Gastroesophageal sphincter (tissue), 4 donors: ENCODE measurements at regions not wholly inside any gene's neighbourhood (a gene's known extent, or its start where the extent isn't known, plus 50 kb on each side); places are given as distances from the start of the nearest gene placed in this dataset.

Experiments
- ATAC-seq: fragments of 150-250 bp; one replicate; pipeline ENCODE4 v1.9.1; 2016; ENCODE audit warnings: mild to moderate bottlenecking, moderate library complexity
- H3K27ac ChIP-seq, 4 donors: fragments of 200-600 bp; sonication (generic) in 3 of 4; 1 replicate in 3 of 4; 2 replicates in 1 of 4; pipeline ENCODE4 v1.5.1; 2016 to 2019
- H3K27me3 ChIP-seq: fragments of 200-600 bp; sonication (generic); one replicate; pipeline ENCODE4 v1.5.1; 2019
- H3K36me3 ChIP-seq, 2 donors: fragments of 200-600 bp; sonication (generic); one replicate each; pipeline ENCODE4 v1.5.1; 2019; ENCODE audit warnings: control low read depth in 1 of 2
- H3K4me1 ChIP-seq, 3 donors: fragments of 200-600 bp; sonication (generic); 1 replicate in 2 of 3; 2 replicates in 1 of 3; pipeline ENCODE4 v1.5.1; 2016 to 2019; ENCODE audit warnings: control low read depth in 2 of 3
- H3K4me3 ChIP-seq, 2 donors: fragments of 200-600 bp; sonication (generic); one replicate each; pipeline ENCODE4 v1.5.1; 2019; ENCODE audit warnings: mild to moderate bottlenecking in 1 of 2, moderate library complexity in 1 of 2
- H3K9me3 ChIP-seq, 3 donors: fragments of 200-600 bp; sonication (generic); one replicate each; pipeline ENCODE4 v1.5.1; 2017 to 2019; ENCODE audit warnings: control low read depth in 2 of 3
- EP300 ChIP-seq: sonication (generic); formaldehyde crosslinking; IDR thresholded peaks from one replicate; pipeline ENCODE4 v1.6.1; 2017; ENCODE audit warnings: antibody characterized with exemption, mild to moderate bottlenecking
- POLR2A ChIP-seq, 2 donors: fragments of 450-650 bp; IDR thresholded peaks; one replicate each; pipeline ENCODE4 v1.6.1; 2017; ENCODE audit warnings: antibody characterized with exemption in 2 of 2, mild to moderate bottlenecking in 2 of 2, moderate library complexity in 1 of 2
- POLR2AphosphoS5 ChIP-seq: sonication (generic); formaldehyde crosslinking; IDR thresholded peaks from one replicate; pipeline ENCODE4 v1.6.1; 2017; ENCODE audit warnings: antibody characterized with exemption
- WGBS, 2 donors: methylation state at CpG; one replicate each; pipeline ENCODE4 v1.1.5; 2018; ENCODE audit warnings: low coverage in 1 of 2; 5-methylcytosine and 5-hydroxymethylcytosine counted together
- TF ChIP-seq, protein P1 (sequence below), 4 experiments: fragments of 200-600 bp in 2 of 4; fragments of 450-650 bp in 2 of 4; sonication (generic) in 1 of 4; IDR thresholded peaks; one replicate each; pipeline ENCODE4 v1.5.1; 2017 to 2019; ENCODE audit warnings: antibody characterized with exemption in 4 of 4, mild to moderate bottlenecking in 2 of 4, moderate library complexity in 2 of 4

DNA sequence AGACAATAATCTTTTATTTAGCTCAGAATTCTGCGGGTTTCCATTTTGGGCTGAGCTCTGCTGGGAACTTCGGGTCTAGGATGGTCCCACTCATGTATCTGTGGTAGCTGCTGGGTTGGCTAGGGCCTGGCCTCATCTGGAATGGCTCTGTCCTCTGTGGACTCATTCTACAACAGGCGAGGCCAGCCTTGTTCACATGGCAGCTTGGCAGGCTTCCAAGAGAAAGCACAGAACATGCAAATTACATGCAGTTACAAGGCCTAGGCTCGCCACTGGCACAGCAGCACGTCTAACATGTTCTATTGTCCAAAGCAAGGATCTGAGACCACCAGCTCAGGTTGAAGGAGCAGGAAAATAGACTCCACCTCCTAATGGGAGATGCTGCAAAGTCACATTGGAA, 431.4 kb downstream of the PDCD6IP start:
- Histone ChIP-seq H3K4me1 (peaks cover 0 to 7% (median 0%) of the 10 kb centered on the region in 3 donors), H3K9me3 (no peaks in the 10 kb centered on the region), H3K36me3 (no peaks in the 10 kb centered on the region), H3K27me3 (no peaks in the 10 kb centered on the region), H3K27ac (no peak overlapping the region), H3K4me3 (no peak overlapping the region)
- WGBS, 2 donors = 78 to 83% methylated on average over 2 to 3 of the region's 5 CpGs
- TF ChIP-seq, protein P1, sequence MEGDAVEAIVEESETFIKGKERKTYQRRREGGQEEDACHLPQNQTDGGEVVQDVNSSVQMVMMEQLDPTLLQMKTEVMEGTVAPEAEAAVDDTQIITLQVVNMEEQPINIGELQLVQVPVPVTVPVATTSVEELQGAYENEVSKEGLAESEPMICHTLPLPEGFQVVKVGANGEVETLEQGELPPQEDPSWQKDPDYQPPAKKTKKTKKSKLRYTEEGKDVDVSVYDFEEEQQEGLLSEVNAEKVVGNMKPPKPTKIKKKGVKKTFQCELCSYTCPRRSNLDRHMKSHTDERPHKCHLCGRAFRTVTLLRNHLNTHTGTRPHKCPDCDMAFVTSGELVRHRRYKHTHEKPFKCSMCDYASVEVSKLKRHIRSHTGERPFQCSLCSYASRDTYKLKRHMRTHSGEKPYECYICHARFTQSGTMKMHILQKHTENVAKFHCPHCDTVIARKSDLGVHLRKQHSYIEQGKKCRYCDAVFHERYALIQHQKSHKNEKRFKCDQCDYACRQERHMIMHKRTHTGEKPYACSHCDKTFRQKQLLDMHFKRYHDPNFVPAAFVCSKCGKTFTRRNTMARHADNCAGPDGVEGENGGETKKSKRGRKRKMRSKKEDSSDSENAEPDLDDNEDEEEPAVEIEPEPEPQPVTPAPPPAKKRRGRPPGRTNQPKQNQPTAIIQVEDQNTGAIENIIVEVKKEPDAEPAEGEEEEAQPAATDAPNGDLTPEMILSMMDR (IDR thresholded peaks at IDR 0.05) = no peak
- TF ChIP-seq POLR2A (IDR thresholded peaks at IDR 0.05) = no peak
- no peak for TF ChIP-seq POLR2AphosphoS5
- no peak for TF ChIP-seq EP300
- ATAC-seq = no peak

DNA sequence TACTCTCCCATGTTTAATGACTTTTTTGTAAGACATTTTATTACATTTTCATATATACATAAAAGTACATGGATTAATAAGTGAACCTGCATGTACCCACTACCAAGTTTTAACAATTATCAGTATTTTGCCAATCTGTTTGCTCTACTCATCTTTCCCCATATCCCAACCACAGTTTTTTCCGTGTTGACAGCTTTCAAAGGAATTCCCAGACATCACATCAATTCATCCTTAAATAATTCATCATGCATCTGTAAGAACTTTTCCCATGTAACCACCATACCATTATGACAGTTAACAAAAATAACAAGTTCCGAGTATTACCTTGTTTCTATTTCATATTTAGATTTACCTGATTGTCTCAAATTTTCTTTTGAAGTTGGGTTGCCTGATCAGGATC, 436.7 kb downstream of the PDCD6IP start:
- no peak overlapping the region for H3K4me3 ChIP-seq
- no peaks in the 10 kb centered on the region for H3K9me3 ChIP-seq
- ATAC-seq = no peak

DNA sequence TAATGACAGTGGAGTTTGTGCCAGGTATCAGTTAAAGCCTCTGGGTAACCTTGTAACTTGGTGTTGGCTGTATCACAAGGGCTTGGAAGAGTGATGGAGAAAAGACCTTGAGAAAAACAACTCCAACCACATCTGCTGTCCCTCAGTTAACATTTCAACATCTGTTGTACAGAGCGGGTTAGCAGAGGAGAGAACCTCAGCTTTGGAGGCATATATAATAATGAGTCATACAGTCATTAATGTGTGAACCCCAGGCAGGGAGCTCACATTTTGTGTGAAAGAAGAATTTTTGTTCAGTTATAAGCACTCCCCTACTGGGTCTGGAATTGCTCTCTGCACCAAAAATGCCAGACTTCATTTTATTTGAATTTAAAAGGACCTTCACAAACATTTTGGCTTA, 439.5 kb downstream of the PDCD6IP start:
- H3K27me3 ChIP-seq = no peaks in the 10 kb centered on the region
- H3K9me3 ChIP-seq = no peaks in the 10 kb centered on the region
- H3K36me3 ChIP-seq = no peaks in the 10 kb centered on the region
- TF ChIP-seq POLR2A (IDR thresholded peaks at IDR 0.05) (no peak), EP300 (no peak)
- TF ChIP-seq, protein P1 (IDR thresholded peaks at IDR 0.05) = no peak
- no peak for ATAC-seq
- 83 to 86% methylated on average over 1 of the region's 1 CpG for WGBS, 2 donors
- H3K4me1 ChIP-seq = no peaks in the 10 kb centered on the region
- H3K4me3 ChIP-seq = no peak overlapping the region
- no peak overlapping the region for H3K27ac ChIP-seq

More for the DNA sequence above, 436.7 kb downstream of the PDCD6IP start:
- WGBS, 2 donors = 73 to 100% methylated on average over 1 to 2 of the region's 2 CpGs
- no peaks in the 10 kb centered on the region for H3K4me1 ChIP-seq
- TF ChIP-seq, protein P1 (IDR thresholded peaks at IDR 0.05) = no peak
- TF ChIP-seq POLR2A (IDR thresholded peaks at IDR 0.05) = no peak
- TF ChIP-seq EP300 = no peak
- no peak for TF ChIP-seq POLR2AphosphoS5
- H3K36me3 ChIP-seq = no peaks in the 10 kb centered on the region
- H3K27ac ChIP-seq = no peak overlapping the region
- no peaks in the 10 kb centered on the region for H3K27me3 ChIP-seq

DNA sequence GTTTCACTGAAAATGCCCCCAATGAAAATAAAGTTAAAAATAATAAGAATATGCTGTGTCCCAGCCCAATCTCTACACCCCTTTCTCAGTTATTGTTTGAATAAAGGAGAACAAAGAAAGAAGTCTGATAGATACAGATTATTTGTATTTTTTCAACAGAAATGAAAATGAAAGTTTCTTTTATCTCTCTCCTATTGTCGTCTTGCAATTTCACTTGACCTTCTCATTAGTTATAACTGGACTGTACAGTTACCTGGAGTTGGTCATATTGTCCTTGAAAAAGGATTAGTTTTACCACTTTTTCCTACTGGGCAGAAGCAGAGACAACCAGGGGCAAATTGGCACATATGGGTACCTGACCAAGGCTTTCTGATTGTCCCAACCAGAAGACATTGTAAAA, 440.0 kb downstream of the PDCD6IP start:
- H3K27me3 ChIP-seq = no peaks in the 10 kb centered on the region
- no peak overlapping the region for H3K4me3 ChIP-seq
- no peaks in the 10 kb centered on the region for H3K36me3 ChIP-seq
- ATAC-seq = no peak
- TF ChIP-seq, protein P1 (IDR thresholded peaks at IDR 0.05) = no peak
- TF ChIP-seq POLR2A (IDR thresholded peaks at IDR 0.05) = no peak
- no peak for TF ChIP-seq POLR2AphosphoS5
- TF ChIP-seq EP300 = no peak
- H3K27ac ChIP-seq = no peak overlapping the region
- no peaks in the 10 kb centered on the region for H3K9me3 ChIP-seq
- no peaks in the 10 kb centered on the region for H3K4me1 ChIP-seq
- 100% methylated on average over 1 of the region's 1 CpG; no CpG with 5 or more reads in 1 of the 2 donors for WGBS, 2 donors

DNA sequence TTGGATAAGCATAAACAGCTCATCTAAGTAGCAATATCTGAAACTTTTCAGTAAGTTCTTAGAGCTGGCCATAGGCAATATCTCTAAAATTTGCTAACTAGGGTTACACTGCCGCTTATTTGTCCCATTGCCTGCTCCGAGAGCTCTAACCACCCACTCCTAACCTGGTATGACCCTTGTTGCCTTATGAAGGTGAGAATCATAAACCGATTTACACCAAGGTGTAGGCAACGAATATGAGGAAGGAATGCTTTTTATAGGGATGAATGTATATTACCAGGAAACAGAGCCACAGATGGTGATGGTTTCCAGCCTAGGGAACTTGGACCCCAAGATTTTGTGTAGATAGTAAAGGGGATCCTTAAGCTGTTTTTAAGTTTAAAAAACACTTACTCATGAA, 440.9 kb downstream of the PDCD6IP start:
- H3K9me3 ChIP-seq = no peaks in the 10 kb centered on the region
- TF ChIP-seq EP300 (no peak), POLR2A (IDR thresholded peaks at IDR 0.05) (no peak), POLR2AphosphoS5 (no peak)
- TF ChIP-seq, protein P1 (IDR thresholded peaks at IDR 0.05) = no peak
- H3K27ac ChIP-seq = no peak overlapping the region
- 92 to 97% methylated on average over 4 of the region's 4 CpGs for WGBS, 2 donors
- H3K4me1 ChIP-seq = no peaks in the 10 kb centered on the region
- ATAC-seq = no peak
- H3K27me3 ChIP-seq = no peaks in the 10 kb centered on the region
- H3K4me3 ChIP-seq = no peak overlapping the region
- no peaks in the 10 kb centered on the region for H3K36me3 ChIP-seq
